ENCODE measurements at regions not wholly inside any gene's neighbourhood (a gene's known extent, or its start where the extent isn't known, plus 50 kb on each side); places are given as distances from the start of the nearest gene placed in this dataset.
A peak's percentile ranks its signal among the peaks of the same experiment; 100 is the strongest.

- TF ChIP-seq TAF1 (IDR thresholded peaks at IDR 0.05; ENCODE audit: borderline replicate concordance, low read depth, low read length): no peak
- TF ChIP-seq POLR2A (IDR thresholded peaks at IDR 0.05; ENCODE audit: low read depth, low read length): no peak
- TF ChIP-seq POLR2AphosphoS5 (IDR thresholded peaks at IDR 0.05; ENCODE audit: low read depth, low read length): no peak
- DNase-seq (ENCODE audit: insufficient read length) (no peak), FAIRE-seq (no peak)
These were observed 213.8 kb upstream of the CBLB start for GRCh38 chr3:106082616-106083015.

GRCh38 chr3:106083207-106083606 lies 214.4 kb upstream of the CBLB start:
- FAIRE-seq (peak; percentile 50), DNase-seq (ENCODE audit: insufficient read length) (no peak)
- TF ChIP-seq POLR2A (IDR thresholded peaks at IDR 0.05; ENCODE audit: low read depth, low read length) (no peak), TAF1 (IDR thresholded peaks at IDR 0.05; ENCODE audit: borderline replicate concordance, low read depth, low read length) (no peak), POLR2AphosphoS5 (IDR thresholded peaks at IDR 0.05; ENCODE audit: low read depth, low read length) (no peak)

GRCh38 chr3:106083854-106084253 lies 215.0 kb upstream of the CBLB start:
- DNase-seq (ENCODE audit: insufficient read length): no peak
- no peak for FAIRE-seq
- TF ChIP-seq TAF1 (IDR thresholded peaks at IDR 0.05; ENCODE audit: borderline replicate concordance, low read depth, low read length) (no peak), POLR2AphosphoS5 (IDR thresholded peaks at IDR 0.05; ENCODE audit: low read depth, low read length) (no peak), POLR2A (IDR thresholded peaks at IDR 0.05; ENCODE audit: low read depth, low read length) (no peak)

GRCh38 chr3:106086038-106086437 lies 217.2 kb upstream of the CBLB start:
- TF ChIP-seq POLR2AphosphoS5 (IDR thresholded peaks at IDR 0.05; ENCODE audit: low read depth, low read length) (no peak), POLR2A (IDR thresholded peaks at IDR 0.05; ENCODE audit: low read depth, low read length) (no peak), TAF1 (IDR thresholded peaks at IDR 0.05; ENCODE audit: borderline replicate concordance, low read depth, low read length) (no peak)
- FAIRE-seq: no peak
- DNase-seq (ENCODE audit: insufficient read length): no peak

- DNase-seq (ENCODE audit: insufficient read length): no peak
- no peak for FAIRE-seq
- TF ChIP-seq POLR2A (IDR thresholded peaks at IDR 0.05; ENCODE audit: low read depth, low read length): no peak
- no peak for TF ChIP-seq POLR2AphosphoS5 (IDR thresholded peaks at IDR 0.05; ENCODE audit: low read depth, low read length)
- TF ChIP-seq TAF1 (IDR thresholded peaks at IDR 0.05; ENCODE audit: borderline replicate concordance, low read depth, low read length): no peak
These were observed 217.8 kb upstream of the CBLB start for GRCh38 chr3:106086636-106087035.

- FAIRE-seq (no peak), DNase-seq (ENCODE audit: insufficient read length) (no peak)
These were observed 219.5 kb upstream of the CBLB start for GRCh38 chr3:106088304-106088703.

GRCh38 chr3:106088899-106089298 lies 220.1 kb upstream of the CBLB start:
- no peak for TF ChIP-seq POLR2A (IDR thresholded peaks at IDR 0.05; ENCODE audit: low read depth, low read length)
- no peak for TF ChIP-seq TAF1 (IDR thresholded peaks at IDR 0.05; ENCODE audit: borderline replicate concordance, low read depth, low read length)
- TF ChIP-seq POLR2AphosphoS5 (IDR thresholded peaks at IDR 0.05; ENCODE audit: low read depth, low read length): no peak
- FAIRE-seq (no peak), DNase-seq (ENCODE audit: insufficient read length) (no peak)

More at GRCh38 chr3:106088304-106088703, 219.5 kb upstream of the CBLB start:
- TF ChIP-seq POLR2AphosphoS5 (IDR thresholded peaks at IDR 0.05; ENCODE audit: low read depth, low read length): no peak
- TF ChIP-seq POLR2A (IDR thresholded peaks at IDR 0.05; ENCODE audit: low read depth, low read length): no peak
- no peak for TF ChIP-seq TAF1 (IDR thresholded peaks at IDR 0.05; ENCODE audit: borderline replicate concordance, low read depth, low read length)

- no peak for DNase-seq (ENCODE audit: insufficient read length)
- FAIRE-seq: no peak
- TF ChIP-seq TAF1 (IDR thresholded peaks at IDR 0.05; ENCODE audit: borderline replicate concordance, low read depth, low read length) (no peak), POLR2A (IDR thresholded peaks at IDR 0.05; ENCODE audit: low read depth, low read length) (no peak), POLR2AphosphoS5 (IDR thresholded peaks at IDR 0.05; ENCODE audit: low read depth, low read length) (no peak)
These were observed 221.0 kb upstream of the CBLB start for GRCh38 chr3:106089806-106090205.

- FAIRE-seq (no peak), DNase-seq (ENCODE audit: insufficient read length) (no peak)
- TF ChIP-seq POLR2AphosphoS5 (IDR thresholded peaks at IDR 0.05; ENCODE audit: low read depth, low read length) (no peak), TAF1 (IDR thresholded peaks at IDR 0.05; ENCODE audit: borderline replicate concordance, low read depth, low read length) (no peak), POLR2A (IDR thresholded peaks at IDR 0.05; ENCODE audit: low read depth, low read length) (no peak)
These were observed 224.0 kb upstream of the CBLB start for GRCh38 chr3:106092792-106093191.

- FAIRE-seq: no peak
- no peak for TF ChIP-seq TAF1 (IDR thresholded peaks at IDR 0.05; ENCODE audit: borderline replicate concordance, low read depth, low read length)
- TF ChIP-seq POLR2A (IDR thresholded peaks at IDR 0.05; ENCODE audit: low read depth, low read length): no peak
- no peak for TF ChIP-seq POLR2AphosphoS5 (IDR thresholded peaks at IDR 0.05; ENCODE audit: low read depth, low read length)
These were observed 224.8 kb upstream of the CBLB start for GRCh38 chr3:106093616-106094015.

GRCh38 chr3:106097817-106098435 lies 229.1 kb upstream of the CBLB start:
- FAIRE-seq: no peak
- TF ChIP-seq POLR2AphosphoS5 (IDR thresholded peaks at IDR 0.05; ENCODE audit: low read depth, low read length) (no peak), POLR2A (IDR thresholded peaks at IDR 0.05; ENCODE audit: low read depth, low read length) (no peak), TAF1 (IDR thresholded peaks at IDR 0.05; ENCODE audit: borderline replicate concordance, low read depth, low read length) (no peak)
- no peak for DNase-seq (ENCODE audit: insufficient read length)

More at GRCh38 chr3:106093616-106094015, 224.8 kb upstream of the CBLB start:
- no peak for DNase-seq (ENCODE audit: insufficient read length)

- DNase-seq (ENCODE audit: insufficient read length) (no peak), FAIRE-seq (no peak)
- TF ChIP-seq POLR2AphosphoS5 (IDR thresholded peaks at IDR 0.05; ENCODE audit: low read depth, low read length): no peak
- TF ChIP-seq TAF1 (IDR thresholded peaks at IDR 0.05; ENCODE audit: borderline replicate concordance, low read depth, low read length): no peak
- no peak for TF ChIP-seq POLR2A (IDR thresholded peaks at IDR 0.05; ENCODE audit: low read depth, low read length)
These were observed 234.6 kb upstream of the CBLB start for GRCh38 chr3:106103383-106103782.

Measured in GM12892 (cell line).